ENCODE measurements at regions not wholly inside any gene's neighbourhood (a gene's known extent, or its start where the extent isn't known, plus 50 kb on each side); places are given as distances from the start of the nearest gene placed in this dataset.
"Not testable (repeated sequence)": the region's sequence is repeated elsewhere in the genome, so short reads cannot be mapped to it uniquely, and the experiment has no call there.

- DNase-seq (ENCODE audit: low spot score in 2 of 2) (no peak), FAIRE-seq (no peak)
Measured at GRCh38 chr2:105544591-105545377, 145.9 kb upstream of the FHL2 start.

GRCh38 chr2:105541189-105542050, 142.6 kb upstream of the FHL2 start:
- no peak for FAIRE-seq

GRCh38 chr2:105540642-105541041, 141.8 kb upstream of the FHL2 start:
- DNase-seq (ENCODE audit: low spot score in 2 of 2), result no peak

More at GRCh38 chr2:105541189-105542050, 142.6 kb upstream of the FHL2 start:
- no peak for DNase-seq (ENCODE audit: low spot score in 2 of 2)

GRCh38 chr2:105539331-105539730, 140.5 kb upstream of the FHL2 start:
- FAIRE-seq (no peak), DNase-seq (ENCODE audit: low spot score in 2 of 2) (no peak)

More at GRCh38 chr2:105540642-105541041, 141.8 kb upstream of the FHL2 start:
- no peak for FAIRE-seq

- FAIRE-seq (no peak), DNase-seq (ENCODE audit: low spot score in 2 of 2) (no peak)
Measured at GRCh38 chr2:105538840-105539239, 140.0 kb upstream of the FHL2 start.

GRCh38 chr2:105537920-105538319, 139.1 kb upstream of the FHL2 start:
- FAIRE-seq (no peak), DNase-seq (ENCODE audit: low spot score in 2 of 2) (no peak)

GRCh38 chr2:105537466-105537865, 138.6 kb upstream of the FHL2 start:
- FAIRE-seq (no peak), DNase-seq (ENCODE audit: low spot score in 2 of 2) (no peak)

GRCh38 chr2:105536175-105536574, 137.3 kb upstream of the FHL2 start:
- FAIRE-seq, result no peak
- no peak for DNase-seq (ENCODE audit: low spot score in 2 of 2)

GRCh38 chr2:105529258-105529657, 130.4 kb upstream of the FHL2 start:
- DNase-seq (ENCODE audit: low spot score in 2 of 2); FAIRE-seq: not testable (repeated sequence)

GRCh38 chr2:105526000-105526925, 127.4 kb upstream of the FHL2 start:
- no peak for DNase-seq (ENCODE audit: low spot score in 2 of 2)
- FAIRE-seq, result no peak

GRCh38 chr2:105525201-105525600, 126.3 kb upstream of the FHL2 start:
- DNase-seq (ENCODE audit: low spot score in 2 of 2) (no peak), FAIRE-seq (no peak)

- DNase-seq (ENCODE audit: low spot score in 2 of 2), result no peak
- FAIRE-seq, result no peak
Measured at GRCh38 chr2:105522645-105523044, 123.8 kb upstream of the FHL2 start.

GRCh38 chr2:105521616-105522015, 122.8 kb upstream of the FHL2 start:
- no peak for DNase-seq (ENCODE audit: low spot score in 2 of 2)
- no peak for FAIRE-seq

GRCh38 chr2:105521176-105521575, 122.3 kb upstream of the FHL2 start:
- FAIRE-seq (peak; percentile 67), DNase-seq (ENCODE audit: low spot score in 2 of 2) (peak; percentile 28 to 52)

- DNase-seq (ENCODE audit: low spot score in 2 of 2) (no peak), FAIRE-seq (no peak)
Measured at GRCh38 chr2:105519516-105519915, 120.7 kb upstream of the FHL2 start.

GRCh38 chr2:105518897-105519296, 120.0 kb upstream of the FHL2 start:
- no peak for DNase-seq (ENCODE audit: low spot score in 2 of 2)
- FAIRE-seq, result no peak

- no peak for DNase-seq (ENCODE audit: low spot score in 2 of 2)
- no peak for FAIRE-seq
Measured at GRCh38 chr2:105517814-105518705, 119.2 kb upstream of the FHL2 start.

- no peak for FAIRE-seq
Measured at GRCh38 chr2:105515581-105516415, 116.9 kb upstream of the FHL2 start.

GRCh38 chr2:105514576-105514975, 115.7 kb upstream of the FHL2 start:
- no peak for FAIRE-seq
- DNase-seq (ENCODE audit: low spot score in 2 of 2), result no peak

More at GRCh38 chr2:105515581-105516415, 116.9 kb upstream of the FHL2 start:
- DNase-seq (ENCODE audit: low spot score in 2 of 2), result no peak
